A549 (cell line): ENCODE measurements at regions not wholly inside any gene's neighbourhood (a gene's known extent, or its start where the extent isn't known, plus 50 kb on each side); places are given as distances from the start of the nearest gene placed in this dataset.

Experiments used
- ATAC-seq, 2 experiments: fragments of 200-7000 bp in 1 of 2; fragments of >200 bp in 1 of 2; cut with Nextera tagmentation in 1 of 2; cut with Tn5 transposase in 1 of 2; 3 replicates each; pipeline versions ENCODE4 v1.8.0 to v1.9.1; 2018 to 2020; ENCODE audit warnings: mild to moderate bottlenecking in 1 of 2, moderate library complexity in 1 of 2
- CTCF ChIA-PET: fragments of 300-600 bp; sonication (Branson Sonifier 250); formaldehyde crosslinking; extraction: SDS; loops from one replicate; lab custom pipeline; 2021; ENCODE audit warnings: antibody characterized with exemption, inconsistent platforms; lab: Yijun Ruan, JAX
- POLR2A ChIA-PET: fragments of 350-600 bp; formaldehyde crosslinking; extraction: SDS; loops from one replicate; lab custom pipeline; 2021; ENCODE audit warnings: antibody characterized with exemption, inconsistent platforms; lab: Yijun Ruan, JAX
- DNase-seq, 2 experiments: peaks; one replicate each; pipeline versions ENCODE4 v3.0.0 to v3.0.0-alpha.2; 2011 to 2016; ENCODE audit warnings: low read depth in 1 of 2, low spot score in 1 of 2
- FAIRE-seq: peaks from 2 replicates; lab custom pipeline; 2011; peaks lifted over from hg19 to GRCh38; lab: Jason Lieb, UNC
- H3K27ac ChIP-seq, 2 experiments: fragments of >200 bp; sonication (Bioruptor Twin); formaldehyde crosslinking; 3 replicates each; pipeline ENCODE4 v1.5.1; 2016 to 2017
- H3K4me1 ChIP-seq: fragments of >200 bp; sonication (Bioruptor Twin); formaldehyde crosslinking; 3 replicates; pipeline ENCODE4 v1.6.1; 2016
- H3K4me2 ChIP-seq: fragments of >200 bp; sonication (Bioruptor Twin); formaldehyde crosslinking; 3 replicates; pipeline ENCODE4 v1.6.1; 2016
- H3K4me3 ChIP-seq: fragments of >200 bp; sonication (Bioruptor Twin); formaldehyde crosslinking; 3 replicates; pipeline ENCODE4 v1.5.1; 2016
- H3K9me3 ChIP-seq: fragments of >200 bp; sonication (Bioruptor Twin); formaldehyde crosslinking; 3 replicates; pipeline ENCODE4 v1.6.1; 2016
- ATOH8 ChIP-seq: fragments of 250-450 bp; sonication (Bioruptor Pico); IDR thresholded peaks from 2 replicates; pipeline ENCODE4 v1.5.0; 2020; ENCODE audit warnings: low read depth, mild to moderate bottlenecking, moderate library complexity
- BHLHE40 ChIP-seq: IDR thresholded peaks from 2 replicates; pipeline ENCODE4 v1.6.1; 2012; ENCODE audit warnings: low read depth, low read length, inconsistent platforms
- CBX2 ChIP-seq: fragments of 200-600 bp; sonication (generic); IDR thresholded peaks from 2 replicates; pipeline ENCODE4 v1.6.1; 2016; ENCODE audit warnings: low read depth, mild to moderate bottlenecking, borderline replicate concordance
- CBX8 ChIP-seq: fragments of 200-600 bp; sonication (generic); IDR thresholded peaks from 2 replicates; pipeline ENCODE4 v1.6.1; 2016
- CHD2 ChIP-seq: fragments of 150-350 bp; IDR thresholded peaks from 2 replicates; pipeline ENCODE4 v1.6.1; 2014; ENCODE audit warnings: low read length; ENCODE audit not compliant: partially characterized antibody
- CHD4 ChIP-seq: fragments of 200-600 bp; sonication (generic); IDR thresholded peaks from 2 replicates; pipeline ENCODE4 v1.6.1; 2016; ENCODE audit warnings: antibody characterized with exemption, mild to moderate bottlenecking, borderline replicate concordance
- CTCF ChIP-seq: fragments of >200 bp; sonication (Bioruptor Twin); formaldehyde crosslinking; IDR thresholded peaks from 3 replicates; pipeline ENCODE4 v1.5.1; 2016
- E2F6 ChIP-seq: IDR thresholded peaks from 2 replicates; pipeline ENCODE4 v1.6.1; 2012; ENCODE audit warnings: low read depth, borderline replicate concordance
- EHF ChIP-seq: fragments of 250-450 bp; sonication (Bioruptor Pico); IDR thresholded peaks from 2 replicates; pipeline ENCODE4 v1.5.0; 2020; ENCODE audit warnings: mild to moderate bottlenecking
- FOXS1 ChIP-seq: fragments of 250-450 bp; sonication (Bioruptor Pico); IDR thresholded peaks from 2 replicates; pipeline ENCODE4 v1.5.0; 2020; ENCODE audit warnings: mild to moderate bottlenecking, moderate library complexity
- HES2 ChIP-seq: fragments of >200 bp; sonication (Bioruptor Twin); formaldehyde crosslinking; IDR thresholded peaks from 2 replicates; pipeline ENCODE4 v1.6.1; 2016
- HMGXB4 ChIP-seq: fragments of 250-450 bp; sonication (Bioruptor Pico); IDR thresholded peaks from 2 replicates; pipeline ENCODE4 v1.5.0; 2021; ENCODE audit warnings: mild to moderate bottlenecking, moderate library complexity, borderline replicate concordance
- HOXB13 ChIP-seq: fragments of 250-450 bp; sonication (Bioruptor Pico); IDR thresholded peaks from 2 replicates; pipeline ENCODE4 v1.5.0; 2020; ENCODE audit warnings: low read depth, mild to moderate bottlenecking, moderate library complexity
- HOXB5 ChIP-seq: fragments of 250-450 bp; sonication (Bioruptor Pico); IDR thresholded peaks from 2 replicates; pipeline ENCODE4 v1.5.0; 2020; ENCODE audit warnings: mild to moderate bottlenecking, moderate library complexity
- KDM1A ChIP-seq: fragments of 200-600 bp; sonication (generic); IDR thresholded peaks from 2 replicates; pipeline ENCODE4 v1.6.1; 2016; ENCODE audit warnings: low read depth, mild to moderate bottlenecking
- KDM5A ChIP-seq: fragments of 200-600 bp; sonication (generic); IDR thresholded peaks from 2 replicates; pipeline ENCODE4 v1.6.1; 2016; ENCODE audit warnings: antibody characterized with exemption, mild to moderate bottlenecking
- MAX ChIP-seq: IDR thresholded peaks from 2 replicates; pipeline ENCODE4 v1.6.1; 2012
- MAZ ChIP-seq: fragments of 150-350 bp; IDR thresholded peaks from 2 replicates; pipeline ENCODE4 v1.6.1; 2014; ENCODE audit warnings: antibody characterized with exemption, low read depth, low read length, borderline replicate concordance
- MYC ChIP-seq: IDR thresholded peaks from 2 replicates; pipeline ENCODE4 v1.6.1; 2012; ENCODE audit warnings: mild to moderate bottlenecking, inconsistent platforms, low read length, improper control_type of control experiment, borderline replicate concordance
- NFE2L2 ChIP-seq: fragments of 150-350 bp; conservative IDR thresholded peaks from 2 replicates; pipeline ENCODE4 v1.6.1; 2014; ENCODE audit warnings: low read length
- PBX3 ChIP-seq: IDR thresholded peaks from 2 replicates; pipeline ENCODE4 v1.6.1; 2012
- POLR2AphosphoS2 ChIP-seq: conservative IDR thresholded peaks from 2 replicates; pipeline ENCODE4 v1.6.1; 2012; ENCODE audit warnings: low read length, improper control_type of control experiment, inconsistent platforms
- RARB ChIP-seq: fragments of 250-450 bp; sonication (Bioruptor Pico); IDR thresholded peaks from 2 replicates; pipeline ENCODE4 v1.8.0; 2021; ENCODE audit warnings: mild to moderate bottlenecking, moderate library complexity
- RFX5 ChIP-seq: fragments of 450-650 bp; IDR thresholded peaks from 2 replicates; pipeline ENCODE4 v1.7.1; 2014; ENCODE audit warnings: antibody characterized with exemption, mild to moderate bottlenecking, moderate library complexity
- TP53 ChIP-seq: fragments of 250-450 bp; sonication (Bioruptor Pico); IDR thresholded peaks from 2 replicates; pipeline ENCODE4 v1.5.0; 2021; ENCODE audit warnings: mild to moderate bottlenecking, moderate library complexity
- ZNF302 ChIP-seq: fragments of 250-450 bp; sonication (Bioruptor Pico); IDR thresholded peaks from 2 replicates; pipeline ENCODE4 v1.9.0; 2021; ENCODE audit warnings: inconsistent platforms, mild to moderate bottlenecking, moderate library complexity
- WGBS: methylation state at CpG from one replicate; pipeline ENCODE4 v1.1.6; 2017; ENCODE audit errors: missing lambda C conversion rate; 5-methylcytosine and 5-hydroxymethylcytosine counted together

- FAIRE-seq (no peak), DNase-seq (no peak), ATAC-seq (no peak)
- TF ChIP-seq CBX8 (no peak), EHF (no peak), E2F6 (no peak), KDM5A (no peak), HOXB13 (no peak), KDM1A (no peak), PBX3 (no peak), ZNF302 (CRISPR knock-in tag) (no peak), HOXB5 (CRISPR knock-in tag) (no peak), MAX (no peak)
- no peaks in the 10 kb centered on the region; the same call in 1 of the 3 replicates for H3K9me3 ChIP-seq
- H3K4me3 ChIP-seq = no peak overlapping the region
- POLR2A ChIA-PET = no interaction called here
- no peaks in the 10 kb centered on the region for H3K4me1 ChIP-seq
- H3K27ac ChIP-seq = no peak overlapping the region
- CTCF ChIA-PET = no interaction called here
- WGBS = 21% methylated on average over 2 of the region's 2 CpGs
- H3K4me2 ChIP-seq = no peak overlapping the region
These were observed 189.4 kb downstream of the HTR1B start for GRCh38 chr6:77273929-77274328.

GRCh38 chr6:77264970-77265369, 198.3 kb downstream of the HTR1B start:
- Histone ChIP-seq H3K4me3 (no peak overlapping the region), H3K9me3 (no peaks in the 10 kb centered on the region), H3K4me1 (no peaks in the 10 kb centered on the region), H3K4me2 (no peak overlapping the region), H3K27ac (no peak overlapping the region)
- ChIA-PET CTCF (no interaction called here), POLR2A (no interaction called here)
- FAIRE-seq (no peak), DNase-seq (no peak), ATAC-seq (no peak)
- TF ChIP-seq CTCF (no peak), HES2 (no peak), ZNF302 (CRISPR knock-in tag) (no peak), MAZ (no peak), BHLHE40 (no peak), MAX (no peak), HOXB5 (CRISPR knock-in tag) (no peak), CHD4 (no peak), MYC (no peak), CHD2 (no peak), FOXS1 (CRISPR knock-in tag) (no peak), RARB (no peak), TP53 (CRISPR knock-in tag) (no peak)
- WGBS = 40% methylated on average over 6 of the region's 6 CpGs

GRCh38 chr6:77263003-77263402, 200.3 kb downstream of the HTR1B start:
- Histone ChIP-seq H3K4me3 (no peak overlapping the region), H3K27ac (no peak overlapping the region), H3K4me1 (no peaks in the 10 kb centered on the region), H3K9me3 (no peaks in the 10 kb centered on the region), H3K4me2 (no peak overlapping the region)
- FAIRE-seq = no peak
- CTCF ChIA-PET = no interaction called here
- ATAC-seq = no peak
- no peak for DNase-seq
- TF ChIP-seq EHF (no peak), HMGXB4 (CRISPR knock-in tag) (no peak), PBX3 (no peak), RFX5 (no peak), ATOH8 (CRISPR knock-in tag) (no peak), NFE2L2 (no peak), POLR2AphosphoS2 (no peak), RARB (no peak), CBX2 (no peak)
- POLR2A ChIA-PET = no interaction called here
- WGBS = 68% methylated on average over 2 of the region's 2 CpGs
